KMS-11 (cell line): ENCODE measurements at regions not wholly inside any gene's neighbourhood (a gene's known extent, or its start where the extent isn't known, plus 50 kb on each side); places are given as distances from the start of the nearest gene placed in this dataset.

Experiments used
- H2AFZ ChIP-seq: fragments of 200-600 bp; sonication (generic); 2 replicates; pipeline ENCODE4 v1.6.1; 2016; ENCODE audit warnings: antibody characterized with exemption, mixed run types, low read depth
- H3K27ac ChIP-seq: fragments of 200-600 bp; sonication (generic); 2 replicates; pipeline ENCODE4 v1.6.1; 2016; ENCODE audit warnings: mild to moderate bottlenecking, mixed run types
- H3K27me3 ChIP-seq: fragments of 200-600 bp; sonication (generic); 2 replicates; pipeline ENCODE4 v1.6.1; 2017; ENCODE audit warnings: mild to moderate bottlenecking, low read depth, mixed run types, moderate library complexity; ENCODE audit not compliant: insufficient read depth
- H3K36me3 ChIP-seq: fragments of 200-600 bp; sonication (generic); 2 replicates; pipeline ENCODE4 v1.6.1; 2017; ENCODE audit warnings: mild to moderate bottlenecking, mixed run types; ENCODE audit not compliant: insufficient read depth
- H3K4me1 ChIP-seq: fragments of 200-600 bp; sonication (generic); 2 replicates; pipeline ENCODE4 v1.6.1; 2016; ENCODE audit warnings: mild to moderate bottlenecking, low read depth, mixed run types; ENCODE audit not compliant: poor library complexity, severe bottlenecking
- H3K4me2 ChIP-seq: fragments of 200-600 bp; sonication (generic); 2 replicates; pipeline ENCODE4 v1.7.0; 2016; ENCODE audit warnings: mild to moderate bottlenecking, mixed run types
- H3K4me3 ChIP-seq: fragments of 200-600 bp; sonication (generic); IDR thresholded peaks from 2 replicates; pipeline ENCODE4 v1.6.1; 2017; ENCODE audit warnings: low read depth, low read length, mixed read lengths; ENCODE audit not compliant: insufficient read depth
- H3K79me2 ChIP-seq: fragments of 200-600 bp; sonication (generic); 2 replicates; pipeline ENCODE4 v1.6.1; 2016; ENCODE audit warnings: low read depth, mixed run types; ENCODE audit not compliant: insufficient read depth
- H3K9ac ChIP-seq: fragments of 200-600 bp; sonication (generic); 2 replicates; pipeline ENCODE4 v1.6.1; 2016; ENCODE audit warnings: mild to moderate bottlenecking, mixed run types
- H4K20me1 ChIP-seq: fragments of 200-600 bp; sonication (generic); 2 replicates; pipeline ENCODE4 v1.6.1; 2016; ENCODE audit warnings: mild to moderate bottlenecking, mixed run types; ENCODE audit not compliant: insufficient read depth
- CTCF ChIP-seq: fragments of 200-600 bp; sonication (generic); conservative IDR thresholded peaks from 2 replicates; pipeline ENCODE4 v1.6.1; 2017; ENCODE audit warnings: low read depth, mild to moderate bottlenecking, antibody characterized with exemption, low read length, moderate library complexity, mixed read lengths

- Histone ChIP-seq H3K4me2 (no peak overlapping the region), H4K20me1 (no peaks in the 10 kb centered on the region), H3K9ac (no peak overlapping the region), H2AFZ (no peak overlapping the region), H3K4me1 (no peaks in the 10 kb centered on the region), H3K27ac (no peak overlapping the region), H3K79me2 (no peaks in the 10 kb centered on the region), H3K36me3 (no peaks in the 10 kb centered on the region), H3K4me3 (no peak overlapping the region), H3K27me3 (no peaks in the 10 kb centered on the region)
- no peak for TF ChIP-seq CTCF
Observed at GRCh38 chr6:74170118-74170517, 474.1 kb downstream of the CD109 start.

- Histone ChIP-seq H3K4me3 (no peak overlapping the region), H3K36me3 (no peaks in the 10 kb centered on the region)
Observed at GRCh38 chr6:74167976-74168375, 472.0 kb downstream of the CD109 start.

GRCh38 chr6:74167511-74167910 is 471.5 kb downstream of the CD109 start:
- Histone ChIP-seq H3K4me3 (no peak overlapping the region), H3K9ac (no peak overlapping the region), H3K27ac (no peak overlapping the region), H3K27me3 (no peaks in the 10 kb centered on the region), H2AFZ (no peak overlapping the region), H3K4me2 (no peak overlapping the region), H4K20me1 (no peaks in the 10 kb centered on the region), H3K4me1 (no peaks in the 10 kb centered on the region), H3K36me3 (no peaks in the 10 kb centered on the region), H3K79me2 (no peaks in the 10 kb centered on the region)
- no peak for TF ChIP-seq CTCF

More at GRCh38 chr6:74167976-74168375, 472.0 kb downstream of the CD109 start:
- Histone ChIP-seq H2AFZ (no peak overlapping the region), H3K27me3 (no peaks in the 10 kb centered on the region), H3K4me2 (no peak overlapping the region), H3K27ac (no peak overlapping the region), H4K20me1 (no peaks in the 10 kb centered on the region), H3K9ac (no peak overlapping the region), H3K4me1 (no peaks in the 10 kb centered on the region), H3K79me2 (no peaks in the 10 kb centered on the region)
- no peak for TF ChIP-seq CTCF

GRCh38 chr6:74166849-74167248 is 470.8 kb downstream of the CD109 start:
- Histone ChIP-seq H3K79me2 (no peaks in the 10 kb centered on the region), H2AFZ (no peak overlapping the region), H3K9ac (no peak overlapping the region), H4K20me1 (no peaks in the 10 kb centered on the region), H3K36me3 (no peaks in the 10 kb centered on the region; the same call in 1 of the 2 replicates), H3K27ac (no peak overlapping the region), H3K27me3 (no peaks in the 10 kb centered on the region), H3K4me2 (no peak overlapping the region), H3K4me3 (no peak overlapping the region), H3K4me1 (no peaks in the 10 kb centered on the region)
- no peak for TF ChIP-seq CTCF
